Pancreas (tissue), 10 donors: ENCODE measurements at regions not wholly inside any gene's neighbourhood (a gene's known extent, or its start where the extent isn't known, plus 50 kb on each side); places are given as distances from the start of the nearest gene placed in this dataset.

Experiments
- ATAC-seq, 4 donors: fragments of 200-7000 bp; cut with Tn5 transposase; one replicate each; pipeline versions ENCODE4 v1.8.0 to v1.9.1; 2020; ENCODE audit warnings: mild to moderate bottlenecking in 4 of 4, moderate library complexity in 4 of 4
- DNase-seq, 6 donors: peaks; one replicate each; pipeline ENCODE4 v3.0.0-alpha.2; 2020
- FAIRE-seq: peaks from 2 replicates; lab custom pipeline; 2012; peaks lifted over from hg19 to GRCh38; lab: Jason Lieb, UNC
- H3K27ac ChIP-seq, 4 donors: fragments of 200-600 bp; sonication (generic); 1 replicate in 3 of 4; 2 replicates in 1 of 4; pipeline versions ENCODE4 v1.5.0 to v1.8.0; 2020
- H3K27me3 ChIP-seq, 4 donors: fragments of 200-600 bp; one replicate each; pipeline ENCODE4 v1.8.0; 2021
- H3K36me3 ChIP-seq, 3 donors: fragments of 200-600 bp; sonication (generic) in 1 of 3; one replicate each; pipeline versions ENCODE4 v1.5.0 to v1.8.0; 2020 to 2021
- H3K4me1 ChIP-seq, 3 donors: fragments of 200-600 bp; one replicate each; pipeline ENCODE4 v1.8.0; 2021
- H3K4me3 ChIP-seq, 4 donors: fragments of 200-600 bp; sonication (generic) in 2 of 4; one replicate each; pipeline versions ENCODE4 v1.5.0 to v1.8.0; 2020 to 2021
- H3K9me3 ChIP-seq, 4 donors: fragments of 200-600 bp; one replicate each; pipeline ENCODE4 v1.8.0; 2021
- CTCF ChIP-seq, 4 donors: fragments of 200-600 bp; sonication (generic) in 3 of 4; IDR thresholded peaks; one replicate each; pipeline versions ENCODE4 v1.5.0 to v1.8.0; 2021; ENCODE audit warnings: antibody characterized with exemption in 4 of 4
- WGBS, 2 donors: extraction: QIAGEN DNeasy Blood & Tissue Kit; methylation state at CpG; one replicate each; pipeline ENCODE4 v1.1.7; 2013; 5-methylcytosine and 5-hydroxymethylcytosine counted together
- intact Hi-C, 3 donors: fragments of 100-400 bp; cut with DNase I; formaldehyde crosslinking; loops; one replicate each; pipeline versions ENCODE4 v1.11.1 to v1.14.2; 2022
- donor health status: healthy with polysubstance abuse.
- donor health status: DM: no; HTN: no; CAD: no; lungs with moderate emphysema.
- donor health status: DM: no; HTN: no; CAD: no.
- donor health status: control.
- donor health status: control.
- donor health status: Bipolar disorder and iron deficiency.
- donor health status: DM: yes; HTN: yes; CAD: no.
- donor health status: DM: no; HTN: no; CAD: no.
- donor health status: DM: no; HTN: no; CAD: no.
- donor health status: DM: yes; HTN: yes; CAD: no.

- FAIRE-seq, result no peak
These were observed 144.7 kb downstream of the ERMARD start for GRCh38 chr6:169895926-169896761.

GRCh38 chr6:169895000-169895759, 143.8 kb downstream of the ERMARD start:
- TF ChIP-seq CTCF (IDR thresholded peaks at IDR 0.05), result no peak
- Histone ChIP-seq H3K4me3 (no peak overlapping the region), H3K36me3 (no peaks in the 10 kb centered on the region), H3K4me1 (no peaks in the 10 kb centered on the region), H3K27ac (no peak overlapping the region), H3K9me3 (no peaks in the 10 kb centered on the region), H3K27me3 (no peaks in the 10 kb centered on the region)
- ATAC-seq, result no peak
- WGBS, 2 donors, result 76 to 83% methylated on average over 7 of the region's 7 CpGs
- intact Hi-C loops, result no loop called here
- no peak for DNase-seq
- no peak for FAIRE-seq

More at GRCh38 chr6:169895926-169896761, 144.7 kb downstream of the ERMARD start:
- DNase-seq (peak in 1 of 6 donors; percentile 28), ATAC-seq (no peak)
- WGBS, 2 donors, result 93 to 96% methylated on average over 19 of the region's 19 CpGs
- Histone ChIP-seq H3K27ac (no peak overlapping the region), H3K9me3 (no peaks in the 10 kb centered on the region), H3K27me3 (no peaks in the 10 kb centered on the region), H3K36me3 (no peaks in the 10 kb centered on the region), H3K4me3 (no peak overlapping the region), H3K4me1 (no peaks in the 10 kb centered on the region)
- no peak for TF ChIP-seq CTCF (IDR thresholded peaks at IDR 0.05)
- intact Hi-C loops, result no loop called here

- TF ChIP-seq CTCF (IDR thresholded peaks at IDR 0.05), result no peak
- FAIRE-seq (no peak), ATAC-seq (no peak), DNase-seq (peak in 1 of 6 donors; percentile 39)
- Histone ChIP-seq H3K4me3 (no peak overlapping the region), H3K36me3 (no peaks in the 10 kb centered on the region), H3K9me3 (no peaks in the 10 kb centered on the region), H3K4me1 (no peaks in the 10 kb centered on the region), H3K27ac (no peak overlapping the region), H3K27me3 (no peaks in the 10 kb centered on the region)
- intact Hi-C loops, result no loop called here
- WGBS, 2 donors, result 79 to 88% methylated on average over 21 of the region's 21 CpGs
These were observed 143.0 kb downstream of the ERMARD start for GRCh38 chr6:169894377-169894960.

- H3K9me3 ChIP-seq, result no peaks in the 10 kb centered on the region
- FAIRE-seq (no peak), ATAC-seq (no peak), DNase-seq (peak in 1 of 6 donors; percentile 32)
- TF ChIP-seq CTCF (IDR thresholded peaks at IDR 0.05), result no peak
- intact Hi-C loops, result no loop called here
- no peaks in the 10 kb centered on the region for H3K36me3 ChIP-seq
- 62 to 72% methylated on average over 8 of the region's 8 CpGs for WGBS, 2 donors
- no peaks in the 10 kb centered on the region for H3K4me1 ChIP-seq
- no peak overlapping the region for H3K27ac ChIP-seq
- H3K27me3 ChIP-seq, result no peaks in the 10 kb centered on the region
- H3K4me3 ChIP-seq, result no peak overlapping the region
These were observed 142.2 kb downstream of the ERMARD start for GRCh38 chr6:169893624-169894023.
